NCI-H748 treated with DMSO at 0.1 percent for 48 hours (cell line): ENCODE measurements at regions not wholly inside any gene's neighbourhood (a gene's known extent, or its start where the extent isn't known, plus 50 kb on each side); places are given as distances from the start of the nearest gene placed in this dataset.

Source experiments
- DNase-seq: peaks from one replicate; lab custom pipeline; 2025; lab: John Stamatoyannopoulos, UW

GRCh38 chr10:131674130-131674529 lies 226.7 kb upstream of the PPP2R2D start:
- DNase-seq: no peak

DNA sequence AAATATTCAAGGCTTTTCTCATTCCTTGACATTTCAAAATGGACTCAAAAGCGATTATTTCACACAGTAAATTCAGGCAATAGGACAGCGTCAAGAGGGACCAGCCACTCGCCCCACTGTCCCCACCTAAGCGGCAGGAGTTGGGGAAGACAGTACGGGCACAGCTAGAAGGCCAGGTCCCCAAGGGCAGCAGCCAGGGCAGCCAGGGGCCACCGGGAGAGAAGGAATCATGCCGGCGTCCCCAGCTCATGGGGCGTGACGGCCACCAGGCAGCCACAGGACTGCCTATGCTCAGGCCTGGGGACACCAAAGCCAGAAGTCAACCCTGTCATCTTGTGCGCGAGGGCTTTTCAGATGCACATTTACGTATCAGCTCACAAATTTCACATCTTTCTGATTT lies 225.7 kb upstream of the PPP2R2D start:
- no peak for DNase-seq

- DNase-seq: no peak
Measured at GRCh38 chr10:131676046-131676799, 224.6 kb upstream of the PPP2R2D start.

- peak; percentile 20 for DNase-seq
Measured at GRCh38 chr10:131676800-131677421, 223.9 kb upstream of the PPP2R2D start.

GRCh38 chr10:131677671-131678070 lies 223.1 kb upstream of the PPP2R2D start:
- no peak for DNase-seq

DNA sequence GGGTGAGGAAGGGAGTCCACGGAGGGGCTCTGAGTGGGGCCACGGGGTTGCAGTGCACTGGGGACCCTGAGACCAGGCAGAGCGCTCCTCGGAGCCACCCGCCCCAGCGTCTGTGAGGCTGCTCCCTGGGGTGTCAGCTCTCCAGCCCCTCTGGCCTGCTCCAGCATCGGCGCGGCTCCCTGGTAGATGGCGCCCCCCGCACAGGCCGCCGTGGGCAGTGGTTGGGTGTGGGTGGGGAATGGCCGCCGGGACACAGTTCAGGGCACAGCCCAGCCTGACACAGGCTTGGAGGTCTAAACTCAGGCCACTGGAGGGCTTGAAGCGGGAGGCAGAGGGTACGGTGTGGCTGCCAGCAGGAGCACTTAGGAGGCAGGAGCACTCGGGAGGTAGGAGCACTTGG lies 222.6 kb upstream of the PPP2R2D start:
- DNase-seq: no peak

- no peak for DNase-seq
Measured at GRCh38 chr10:131678613-131679012, 222.2 kb upstream of the PPP2R2D start.

GRCh38 chr10:131679926-131680325 lies 220.9 kb upstream of the PPP2R2D start:
- DNase-seq: no peak

GRCh38 chr10:131681122-131681521 lies 219.7 kb upstream of the PPP2R2D start:
- no peak for DNase-seq

DNA sequence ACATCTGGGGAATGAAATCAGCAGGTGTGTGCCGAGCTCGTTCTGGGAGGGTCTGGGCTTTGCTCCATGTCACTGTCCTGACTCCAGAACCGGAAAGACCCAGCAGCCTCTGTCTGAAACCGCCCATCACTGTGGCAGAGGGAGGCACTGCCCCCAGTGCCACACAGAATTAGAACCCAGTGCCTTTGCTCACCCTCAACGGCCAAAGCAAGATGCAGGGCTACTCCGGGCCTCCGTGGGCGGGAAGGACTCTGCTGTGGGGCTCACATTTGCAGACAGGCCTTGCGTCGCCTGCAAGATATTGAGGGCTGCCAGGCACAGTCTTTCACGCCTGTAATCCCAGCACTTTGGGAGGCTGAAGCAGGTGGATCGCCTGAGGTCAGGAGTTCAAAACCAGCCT lies 219.2 kb upstream of the PPP2R2D start:
- DNase-seq: no peak

GRCh38 chr10:131682271-131682962 lies 218.4 kb upstream of the PPP2R2D start:
- no peak for DNase-seq

GRCh38 chr10:131683281-131683861 lies 217.4 kb upstream of the PPP2R2D start:
- DNase-seq: no peak

DNA sequence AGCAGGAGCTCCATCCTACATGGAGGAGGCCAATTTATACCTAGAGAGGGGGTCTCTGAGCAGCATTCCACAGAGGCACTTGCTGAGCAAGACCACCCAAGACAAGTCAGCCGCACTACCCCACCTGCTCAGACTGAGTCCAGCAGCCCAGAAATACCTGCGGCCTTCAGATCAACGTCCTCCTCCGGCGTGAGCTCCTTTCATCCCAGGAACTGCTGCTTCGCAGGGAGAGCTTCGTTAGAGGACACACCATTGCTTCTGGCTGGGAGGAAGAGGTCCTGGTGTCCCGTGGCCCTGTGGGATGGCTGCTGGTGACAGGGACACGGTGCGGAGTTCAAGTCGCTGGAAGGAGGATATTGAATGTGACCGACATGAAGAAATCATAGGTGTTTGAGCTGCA lies 216.9 kb upstream of the PPP2R2D start:
- no peak for DNase-seq

- no peak for DNase-seq
Measured at GRCh38 chr10:131685007-131685406, 215.8 kb upstream of the PPP2R2D start.

DNA sequence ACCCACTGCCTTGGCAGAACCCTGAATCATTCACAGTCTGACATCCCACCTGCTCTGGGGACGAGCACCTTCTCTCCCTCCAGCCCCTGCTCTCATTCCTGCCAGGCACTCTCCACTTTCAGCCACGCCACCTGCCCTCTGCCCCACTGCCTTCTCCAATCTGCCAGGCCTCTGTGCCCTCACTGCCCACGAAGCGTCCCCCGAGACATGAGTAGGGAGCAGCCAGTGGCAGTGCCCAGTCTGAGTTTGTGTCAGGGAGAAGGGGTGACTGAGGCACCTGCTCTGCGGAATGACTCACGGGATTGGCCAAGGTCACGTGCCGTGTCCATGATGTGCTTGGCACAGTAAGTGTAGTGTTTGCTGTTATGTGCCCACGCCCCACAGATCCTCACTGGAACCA lies 215.2 kb upstream of the PPP2R2D start:
- no peak for DNase-seq

DNA sequence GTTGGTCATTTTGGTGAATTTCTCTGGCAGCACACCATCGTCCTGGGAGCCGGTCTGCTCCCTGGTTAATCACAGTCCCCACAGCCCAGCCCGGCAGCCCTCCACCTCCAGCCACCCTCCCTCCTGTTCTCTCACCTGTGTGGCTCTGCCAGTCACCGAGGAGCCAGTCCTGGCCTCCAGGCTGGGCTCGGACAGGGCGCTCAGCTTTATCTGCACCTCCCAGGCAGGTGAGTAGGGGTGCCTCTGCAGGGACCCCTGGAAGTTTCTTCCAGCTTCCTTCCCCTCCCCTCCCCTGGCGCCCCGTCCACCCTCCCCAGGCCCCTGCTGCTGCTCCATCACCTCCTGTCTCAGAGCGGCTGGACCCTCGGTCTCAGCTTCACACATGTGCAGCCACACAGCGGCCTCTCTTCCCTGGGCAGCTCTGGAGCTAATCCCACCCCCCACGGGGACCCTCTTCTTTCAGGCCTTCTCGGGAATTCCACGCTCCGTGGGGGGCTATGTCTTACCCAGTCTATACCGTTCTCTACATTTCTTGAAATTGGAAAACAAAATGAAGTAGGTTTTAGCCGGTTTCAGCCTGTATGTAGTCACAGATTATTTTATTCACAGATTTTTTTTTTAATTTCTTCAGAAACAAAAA lies 213.9 kb upstream of the PPP2R2D start:
- no peak for DNase-seq

DNA sequence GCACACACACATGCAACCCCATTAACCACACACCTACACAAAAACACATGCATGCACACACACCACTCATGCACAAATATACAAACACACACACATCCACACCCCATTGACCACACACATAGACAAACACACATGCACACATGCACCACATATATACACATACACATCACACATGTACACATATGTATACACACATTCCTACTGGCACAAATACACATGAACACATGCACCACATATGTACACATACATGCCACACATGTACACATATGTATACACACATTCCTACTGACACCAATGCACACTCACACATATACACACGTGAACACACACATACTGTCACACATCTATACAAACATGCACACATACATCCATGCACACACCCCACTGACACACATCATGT lies 212.5 kb upstream of the PPP2R2D start:
- DNase-seq: no peak

GRCh38 chr10:131689016-131689415 lies 211.8 kb upstream of the PPP2R2D start:
- DNase-seq: no peak

DNA sequence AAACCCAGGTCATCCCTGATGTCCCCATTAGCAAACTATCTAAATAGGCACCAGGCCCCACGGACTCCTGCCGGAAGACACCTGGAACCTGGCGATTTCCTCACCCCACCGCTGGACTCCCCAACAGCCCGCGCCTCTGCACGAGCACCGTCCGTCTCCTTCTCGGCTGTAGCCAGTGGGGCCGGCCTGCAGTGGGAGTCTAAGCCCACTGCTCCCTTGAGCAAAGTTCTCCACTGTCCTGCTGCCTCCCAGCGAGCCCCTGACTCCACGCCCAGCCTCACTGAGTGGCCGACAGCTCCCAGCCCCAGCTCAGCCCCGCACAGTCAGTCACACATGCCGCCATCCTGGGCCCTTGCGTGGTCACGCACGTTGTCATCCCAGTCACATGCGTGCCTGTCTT lies 211.3 kb upstream of the PPP2R2D start:
- no peak for DNase-seq

- DNase-seq: no peak
Measured at GRCh38 chr10:131689954-131690757, 210.7 kb upstream of the PPP2R2D start.

- DNase-seq: no peak
Measured at GRCh38 chr10:131690805-131691239, 210.0 kb upstream of the PPP2R2D start.
